SK-N-SH treated with all-trans-retinoic acid at 6 μM for 48 hours (cell line): ENCODE measurements at regions not wholly inside any gene's neighbourhood (a gene's known extent, or its start where the extent isn't known, plus 50 kb on each side); places are given as distances from the start of the nearest gene placed in this dataset.

ENCODE experiments used
- ATAC-seq: fragments of 200-7000 bp; cut with Tn5 transposase; 3 replicates; pipeline ENCODE4 v1.9.1; 2020; ENCODE audit warnings: mild to moderate bottlenecking, moderate library complexity
- BACH2 ChIP-seq: fragments of 250-450 bp; sonication (Bioruptor Pico); IDR thresholded peaks from 2 replicates; pipeline ENCODE4 v1.9.0; 2021; ENCODE audit warnings: mild to moderate bottlenecking, borderline replicate concordance
- CREB5 ChIP-seq: fragments of 250-450 bp; sonication (Bioruptor Pico); IDR thresholded peaks from 2 replicates; pipeline ENCODE4 v1.5.1; 2020; ENCODE audit warnings: low read depth, mild to moderate bottlenecking, moderate library complexity
- CSDC2 ChIP-seq: fragments of 250-450 bp; sonication (Bioruptor Pico); IDR thresholded peaks from 2 replicates; pipeline ENCODE4 v1.5.0; 2020; ENCODE audit warnings: mild to moderate bottlenecking, moderate library complexity
- CSRNP3 ChIP-seq: fragments of 250-450 bp; sonication (Bioruptor Pico); IDR thresholded peaks from 2 replicates; pipeline ENCODE4 v1.5.1; 2021; ENCODE audit warnings: mild to moderate bottlenecking, moderate library complexity
- ESRRG ChIP-seq: fragments of 250-450 bp; sonication (Bioruptor Pico); IDR thresholded peaks from 2 replicates; pipeline ENCODE4 v1.6.1; 2021; ENCODE audit warnings: mild to moderate bottlenecking
- GLIS3 ChIP-seq: fragments of 250-450 bp; sonication (Bioruptor Pico); IDR thresholded peaks from 2 replicates; pipeline ENCODE4 v1.5.0; 2020; ENCODE audit warnings: mild to moderate bottlenecking, moderate library complexity
- OSR1 ChIP-seq: fragments of 250-450 bp; sonication (Bioruptor Pico); IDR thresholded peaks from 2 replicates; pipeline ENCODE4 v1.8.0; 2022; ENCODE audit warnings: moderate library complexity, mild to moderate bottlenecking, inconsistent platforms
- PPARA ChIP-seq: fragments of 250-450 bp; sonication (Bioruptor Pico); IDR thresholded peaks from 2 replicates; pipeline ENCODE4 v1.5.0; 2020; ENCODE audit warnings: mild to moderate bottlenecking, borderline replicate concordance
- RARB ChIP-seq: fragments of 250-450 bp; sonication (Bioruptor Pico); IDR thresholded peaks from 2 replicates; pipeline ENCODE4 v1.8.0; 2021; ENCODE audit warnings: mild to moderate bottlenecking, moderate library complexity
- SNAI2 ChIP-seq: fragments of 250-450 bp; sonication (Bioruptor Pico); IDR thresholded peaks from 2 replicates; pipeline ENCODE4 v1.5.0; 2020; ENCODE audit warnings: mild to moderate bottlenecking, moderate library complexity
- TCF4 ChIP-seq: fragments of 250-450 bp; sonication (Bioruptor Pico); IDR thresholded peaks from 2 replicates; pipeline ENCODE4 v1.8.0; 2021; ENCODE audit warnings: mild to moderate bottlenecking, moderate library complexity, borderline replicate concordance
- ZC3H10 ChIP-seq: fragments of 250-450 bp; sonication (Bioruptor Pico); IDR thresholded peaks from 2 replicates; pipeline ENCODE4 v1.5.1; 2021; ENCODE audit warnings: mild to moderate bottlenecking, moderate library complexity
- ZFP3 ChIP-seq: fragments of 250-450 bp; sonication (Bioruptor Pico); IDR thresholded peaks from 2 replicates; pipeline ENCODE4 v1.5.0; 2020; ENCODE audit warnings: mild to moderate bottlenecking, moderate library complexity
- ZFP30 ChIP-seq: fragments of 450-650 bp; formaldehyde crosslinking; IDR thresholded peaks from 2 replicates; pipeline ENCODE4 v1.5.0; 2022; ENCODE audit warnings: mild to moderate bottlenecking, moderate library complexity
- ZNF565 ChIP-seq: fragments of 450-650 bp; formaldehyde crosslinking; conservative IDR thresholded peaks from 2 replicates; pipeline ENCODE4 v1.5.0; 2020; ENCODE audit warnings: low read depth, mild to moderate bottlenecking, moderate library complexity
- ZNF70 ChIP-seq: fragments of 450-650 bp; formaldehyde crosslinking; IDR thresholded peaks from 2 replicates; pipeline ENCODE4 v1.5.0; 2020; ENCODE audit warnings: mild to moderate bottlenecking, moderate library complexity
- ZNF8 ChIP-seq: fragments of 450-650 bp; formaldehyde crosslinking; IDR thresholded peaks from 2 replicates; pipeline ENCODE4 v1.5.0; 2020; ENCODE audit warnings: mild to moderate bottlenecking, moderate library complexity
- TF ChIP-seq, protein P1 (sequence below): fragments of 250-450 bp; sonication (Bioruptor Pico); IDR thresholded peaks from 2 replicates; pipeline ENCODE4 v1.8.0; 2020; ENCODE audit warnings: mild to moderate bottlenecking, moderate library complexity, borderline replicate concordance
- TF ChIP-seq, protein P2 (sequence below): fragments of 250-450 bp; sonication (Bioruptor Pico); IDR thresholded peaks from 2 replicates; pipeline ENCODE4 v1.8.0; 2021; ENCODE audit warnings: low read depth, mild to moderate bottlenecking, moderate library complexity, borderline replicate concordance
- TF ChIP-seq, protein P3 (sequence below): fragments of 250-450 bp; sonication (Bioruptor Pico); IDR thresholded peaks from 2 replicates; pipeline ENCODE4 v1.5.0; 2020; ENCODE audit warnings: mild to moderate bottlenecking, moderate library complexity

DNA sequence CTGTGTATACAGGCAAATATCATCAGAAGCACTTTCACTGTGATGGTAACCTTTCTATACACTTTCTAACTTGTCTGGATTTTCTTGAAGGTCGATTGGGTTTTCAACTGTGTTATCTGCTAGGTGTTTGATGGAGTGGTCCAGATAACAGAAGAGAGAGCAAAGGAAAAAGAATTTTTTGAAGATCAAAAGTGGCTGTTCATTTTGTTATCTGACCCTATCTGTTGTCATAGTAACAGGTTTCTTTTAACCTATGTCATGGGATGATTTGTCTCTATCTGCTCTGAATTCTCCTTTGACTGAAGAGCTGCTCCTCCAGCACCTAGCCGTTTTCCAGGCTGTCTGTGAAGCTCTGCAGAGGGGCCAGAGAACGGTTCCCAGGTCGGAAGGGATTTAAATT is 77.8 kb upstream of the IRX2 start:
- TF ChIP-seq PPARA (CRISPR knock-in tag) (no peak), ESRRG (CRISPR knock-in tag) (no peak), OSR1 (CRISPR knock-in tag) (no peak), ZNF8 (CRISPR knock-in tag) (no peak), CSDC2 (no peak), ZC3H10 (no peak), ZNF565 (CRISPR knock-in tag) (no peak), ZFP30 (CRISPR knock-in tag) (no peak)
- no peak for ATAC-seq

DNA sequence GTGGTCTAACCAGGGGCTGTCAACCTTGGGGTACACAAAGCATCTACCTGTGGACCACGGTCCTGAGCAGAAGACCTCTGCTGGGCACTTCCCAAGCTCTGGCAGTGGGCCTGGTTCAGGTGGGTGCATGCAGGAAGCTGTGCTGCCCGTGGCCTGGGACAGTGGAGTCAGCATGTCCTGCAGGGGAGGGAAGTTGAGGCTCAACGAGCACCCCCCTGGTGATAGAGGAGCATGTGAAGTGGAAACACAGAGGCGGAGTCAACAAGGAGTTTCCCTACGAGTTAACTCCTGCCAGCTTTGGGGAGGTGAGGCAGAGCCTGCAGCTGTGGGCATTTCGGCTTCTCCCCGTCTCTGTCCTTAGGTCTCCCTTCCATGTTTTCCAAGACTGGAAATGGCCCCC is 67.5 kb upstream of the IRX2 start:
- ATAC-seq = no peak
- TF ChIP-seq ZFP3 = no peak

- TF ChIP-seq ZFP3 = no peak
- no peak for TF ChIP-seq ZNF70
- TF ChIP-seq TCF4 (CRISPR knock-in tag) = no peak
- TF ChIP-seq SNAI2 (CRISPR knock-in tag) = no peak
- no peak for TF ChIP-seq CREB5
- TF ChIP-seq, protein P1, sequence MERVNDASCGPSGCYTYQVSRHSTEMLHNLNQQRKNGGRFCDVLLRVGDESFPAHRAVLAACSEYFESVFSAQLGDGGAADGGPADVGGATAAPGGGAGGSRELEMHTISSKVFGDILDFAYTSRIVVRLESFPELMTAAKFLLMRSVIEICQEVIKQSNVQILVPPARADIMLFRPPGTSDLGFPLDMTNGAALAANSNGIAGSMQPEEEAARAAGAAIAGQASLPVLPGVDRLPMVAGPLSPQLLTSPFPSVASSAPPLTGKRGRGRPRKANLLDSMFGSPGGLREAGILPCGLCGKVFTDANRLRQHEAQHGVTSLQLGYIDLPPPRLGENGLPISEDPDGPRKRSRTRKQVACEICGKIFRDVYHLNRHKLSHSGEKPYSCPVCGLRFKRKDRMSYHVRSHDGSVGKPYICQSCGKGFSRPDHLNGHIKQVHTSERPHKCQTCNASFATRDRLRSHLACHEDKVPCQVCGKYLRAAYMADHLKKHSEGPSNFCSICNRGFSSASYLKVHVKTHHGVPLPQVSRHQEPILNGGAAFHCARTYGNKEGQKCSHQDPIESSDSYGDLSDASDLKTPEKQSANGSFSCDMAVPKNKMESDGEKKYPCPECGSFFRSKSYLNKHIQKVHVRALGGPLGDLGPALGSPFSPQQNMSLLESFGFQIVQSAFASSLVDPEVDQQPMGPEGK = no peak
- TF ChIP-seq ZNF8 (CRISPR knock-in tag) = no peak
- no peak for TF ChIP-seq ZFP30 (CRISPR knock-in tag)
- TF ChIP-seq, protein P2, sequence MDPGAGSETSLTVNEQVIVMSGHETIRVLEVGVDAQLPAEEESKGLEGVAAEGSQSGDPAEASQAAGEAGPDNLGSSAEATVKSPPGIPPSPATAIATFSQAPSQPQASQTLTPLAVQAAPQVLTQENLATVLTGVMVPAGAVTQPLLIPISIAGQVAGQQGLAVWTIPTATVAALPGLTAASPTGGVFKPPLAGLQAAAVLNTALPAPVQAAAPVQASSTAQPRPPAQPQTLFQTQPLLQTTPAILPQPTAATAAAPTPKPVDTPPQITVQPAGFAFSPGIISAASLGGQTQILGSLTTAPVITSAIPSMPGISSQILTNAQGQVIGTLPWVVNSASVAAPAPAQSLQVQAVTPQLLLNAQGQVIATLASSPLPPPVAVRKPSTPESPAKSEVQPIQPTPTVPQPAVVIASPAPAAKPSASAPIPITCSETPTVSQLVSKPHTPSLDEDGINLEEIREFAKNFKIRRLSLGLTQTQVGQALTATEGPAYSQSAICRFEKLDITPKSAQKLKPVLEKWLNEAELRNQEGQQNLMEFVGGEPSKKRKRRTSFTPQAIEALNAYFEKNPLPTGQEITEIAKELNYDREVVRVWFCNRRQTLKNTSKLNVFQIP (CRISPR knock-in tag) = no peak
- TF ChIP-seq, protein P3, sequence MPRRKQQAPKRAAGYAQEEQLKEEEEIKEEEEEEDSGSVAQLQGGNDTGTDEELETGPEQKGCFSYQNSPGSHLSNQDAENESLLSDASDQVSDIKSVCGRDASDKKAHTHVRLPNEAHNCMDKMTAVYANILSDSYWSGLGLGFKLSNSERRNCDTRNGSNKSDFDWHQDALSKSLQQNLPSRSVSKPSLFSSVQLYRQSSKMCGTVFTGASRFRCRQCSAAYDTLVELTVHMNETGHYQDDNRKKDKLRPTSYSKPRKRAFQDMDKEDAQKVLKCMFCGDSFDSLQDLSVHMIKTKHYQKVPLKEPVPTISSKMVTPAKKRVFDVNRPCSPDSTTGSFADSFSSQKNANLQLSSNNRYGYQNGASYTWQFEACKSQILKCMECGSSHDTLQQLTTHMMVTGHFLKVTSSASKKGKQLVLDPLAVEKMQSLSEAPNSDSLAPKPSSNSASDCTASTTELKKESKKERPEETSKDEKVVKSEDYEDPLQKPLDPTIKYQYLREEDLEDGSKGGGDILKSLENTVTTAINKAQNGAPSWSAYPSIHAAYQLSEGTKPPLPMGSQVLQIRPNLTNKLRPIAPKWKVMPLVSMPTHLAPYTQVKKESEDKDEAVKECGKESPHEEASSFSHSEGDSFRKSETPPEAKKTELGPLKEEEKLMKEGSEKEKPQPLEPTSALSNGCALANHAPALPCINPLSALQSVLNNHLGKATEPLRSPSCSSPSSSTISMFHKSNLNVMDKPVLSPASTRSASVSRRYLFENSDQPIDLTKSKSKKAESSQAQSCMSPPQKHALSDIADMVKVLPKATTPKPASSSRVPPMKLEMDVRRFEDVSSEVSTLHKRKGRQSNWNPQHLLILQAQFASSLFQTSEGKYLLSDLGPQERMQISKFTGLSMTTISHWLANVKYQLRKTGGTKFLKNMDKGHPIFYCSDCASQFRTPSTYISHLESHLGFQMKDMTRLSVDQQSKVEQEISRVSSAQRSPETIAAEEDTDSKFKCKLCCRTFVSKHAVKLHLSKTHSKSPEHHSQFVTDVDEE (CRISPR knock-in tag) = no peak
- no peak for TF ChIP-seq CSDC2
- TF ChIP-seq, all 23 proteins: peak for 0
- no peak for ATAC-seq
Observed at GRCh38 chr5:2817031-2817603, 65.6 kb upstream of the IRX2 start.

GRCh38 chr5:2813678-2814077 is 62.2 kb upstream of the IRX2 start:
- ATAC-seq = no peak
- TF ChIP-seq, protein P1 = no peak
- TF ChIP-seq ZNF565 (CRISPR knock-in tag) = no peak

GRCh38 chr5:2810644-2811043 is 59.2 kb upstream of the IRX2 start:
- no peak for ATAC-seq
- TF ChIP-seq ZNF8 (CRISPR knock-in tag) (no peak), GLIS3 (CRISPR knock-in tag) (no peak), BACH2 (CRISPR knock-in tag) (no peak), ESRRG (CRISPR knock-in tag) (no peak), SNAI2 (CRISPR knock-in tag) (no peak), ZNF70 (no peak), CSRNP3 (no peak), RARB (CRISPR knock-in tag) (no peak)
- TF ChIP-seq, protein P1 = no peak
- TF ChIP-seq, protein P2 (CRISPR knock-in tag) = no peak
